ENCODE measurements at regions not wholly inside any gene's neighbourhood (a gene's known extent, or its start where the extent isn't known, plus 50 kb on each side); places are given as distances from the start of the nearest gene placed in this dataset.

DNA sequence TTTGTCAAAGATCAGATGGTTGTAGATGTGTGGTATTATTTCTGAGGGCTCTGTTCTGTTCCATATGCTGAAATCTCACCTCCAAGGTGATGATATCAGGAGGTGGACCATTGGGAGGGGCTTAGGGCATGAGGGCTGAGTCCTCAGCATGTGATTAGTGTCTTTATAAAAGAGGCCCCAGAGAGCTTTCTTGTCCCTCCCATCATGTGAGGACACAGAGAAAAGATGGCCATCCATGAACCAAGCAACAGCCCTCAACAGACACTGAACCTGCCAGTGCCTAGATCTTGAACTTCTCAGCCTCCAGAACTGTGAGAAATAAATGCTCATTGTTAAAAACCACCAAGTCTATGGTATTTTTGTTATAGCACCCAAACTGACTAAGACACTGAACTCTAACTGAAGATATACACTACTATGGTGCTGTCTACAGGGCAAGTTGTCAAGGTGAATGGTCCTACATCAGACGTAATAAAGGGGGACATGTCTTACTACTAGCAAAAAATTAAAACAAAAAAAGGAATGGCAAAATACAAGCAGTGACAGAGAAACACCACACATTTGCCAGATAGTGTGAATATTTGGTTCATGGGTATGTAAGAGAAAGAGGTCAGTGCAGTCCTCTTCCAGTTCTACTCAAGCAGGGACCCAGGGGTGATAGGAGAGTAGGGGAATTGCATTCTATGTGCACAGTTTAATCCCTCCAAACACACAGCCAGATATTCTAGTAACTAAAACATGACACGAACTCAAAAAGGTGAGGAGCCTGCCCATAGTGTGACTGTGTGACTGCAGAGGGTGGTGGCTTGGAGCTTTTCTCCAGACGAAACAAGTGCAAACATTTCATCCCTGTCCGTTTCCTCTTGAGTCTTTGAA is 164.4 kb upstream of the MYCN start:
- in situ Hi-C loops (cut with MboI; ENCODE audit: low sequenced_read_pairs in 4 of 4), result no loop called here
- H3K27me3 ChIP-seq, result no peaks in the 10 kb centered on the region

DNA sequence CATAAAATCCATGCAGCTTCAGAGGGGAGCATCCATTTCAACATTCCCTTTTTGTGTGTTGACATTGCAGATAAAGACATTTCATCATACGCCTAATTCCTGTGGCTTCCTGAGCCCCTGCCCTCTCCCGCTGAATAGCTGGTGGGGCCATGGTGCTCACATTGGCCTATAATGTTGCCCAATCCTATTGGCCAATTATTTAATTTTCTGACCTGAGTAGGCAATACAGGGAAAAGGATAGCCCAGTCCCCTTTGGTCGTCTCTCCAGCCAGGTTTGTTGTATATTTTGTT is 163.8 kb upstream of the MYCN start:
- Histone ChIP-seq H3K27me3 (no peaks in the 10 kb centered on the region), H3K4me3 (no peak overlapping the region), H3K9me3 (no peaks in the 10 kb centered on the region), H3K4me1 (no peaks in the 10 kb centered on the region), H3K36me3 (no peaks in the 10 kb centered on the region), H3K27ac (no peak overlapping the region)
- DNase-seq, result no peak
- intact Hi-C loops (cut with DNase I; ENCODE audit: low total_unique reads) (no loop called here), in situ Hi-C loops (cut with MboI; ENCODE audit: low sequenced_read_pairs in 4 of 4) (no loop called here)
- ATAC-seq, result no peak
- TF ChIP-seq, protein P1, sequence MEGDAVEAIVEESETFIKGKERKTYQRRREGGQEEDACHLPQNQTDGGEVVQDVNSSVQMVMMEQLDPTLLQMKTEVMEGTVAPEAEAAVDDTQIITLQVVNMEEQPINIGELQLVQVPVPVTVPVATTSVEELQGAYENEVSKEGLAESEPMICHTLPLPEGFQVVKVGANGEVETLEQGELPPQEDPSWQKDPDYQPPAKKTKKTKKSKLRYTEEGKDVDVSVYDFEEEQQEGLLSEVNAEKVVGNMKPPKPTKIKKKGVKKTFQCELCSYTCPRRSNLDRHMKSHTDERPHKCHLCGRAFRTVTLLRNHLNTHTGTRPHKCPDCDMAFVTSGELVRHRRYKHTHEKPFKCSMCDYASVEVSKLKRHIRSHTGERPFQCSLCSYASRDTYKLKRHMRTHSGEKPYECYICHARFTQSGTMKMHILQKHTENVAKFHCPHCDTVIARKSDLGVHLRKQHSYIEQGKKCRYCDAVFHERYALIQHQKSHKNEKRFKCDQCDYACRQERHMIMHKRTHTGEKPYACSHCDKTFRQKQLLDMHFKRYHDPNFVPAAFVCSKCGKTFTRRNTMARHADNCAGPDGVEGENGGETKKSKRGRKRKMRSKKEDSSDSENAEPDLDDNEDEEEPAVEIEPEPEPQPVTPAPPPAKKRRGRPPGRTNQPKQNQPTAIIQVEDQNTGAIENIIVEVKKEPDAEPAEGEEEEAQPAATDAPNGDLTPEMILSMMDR (IDR thresholded peaks at IDR 0.05 in 4 of 5, conservative IDR thresholded peaks at IDR 0.05 in 1 of 5), result no peak
- no peak for TF ChIP-seq POLR2A (IDR thresholded peaks at IDR 0.05)

More for the DNA sequence above, 164.4 kb upstream of the MYCN start:
- intact Hi-C loops (cut with DNase I; ENCODE audit: low total_unique reads), result no loop called here
- ATAC-seq (no peak), DNase-seq (no peak)
- TF ChIP-seq, protein P1 (IDR thresholded peaks at IDR 0.05 in 4 of 5, conservative IDR thresholded peaks at IDR 0.05 in 1 of 5), result no peak
- TF ChIP-seq POLR2A (IDR thresholded peaks at IDR 0.05), result no peak
- no peaks in the 10 kb centered on the region for H3K36me3 ChIP-seq
- no peak overlapping the region for H3K4me3 ChIP-seq
- no peak overlapping the region for H3K27ac ChIP-seq
- H3K4me1 ChIP-seq, result no peaks in the 10 kb centered on the region
- no peaks in the 10 kb centered on the region for H3K9me3 ChIP-seq

DNA sequence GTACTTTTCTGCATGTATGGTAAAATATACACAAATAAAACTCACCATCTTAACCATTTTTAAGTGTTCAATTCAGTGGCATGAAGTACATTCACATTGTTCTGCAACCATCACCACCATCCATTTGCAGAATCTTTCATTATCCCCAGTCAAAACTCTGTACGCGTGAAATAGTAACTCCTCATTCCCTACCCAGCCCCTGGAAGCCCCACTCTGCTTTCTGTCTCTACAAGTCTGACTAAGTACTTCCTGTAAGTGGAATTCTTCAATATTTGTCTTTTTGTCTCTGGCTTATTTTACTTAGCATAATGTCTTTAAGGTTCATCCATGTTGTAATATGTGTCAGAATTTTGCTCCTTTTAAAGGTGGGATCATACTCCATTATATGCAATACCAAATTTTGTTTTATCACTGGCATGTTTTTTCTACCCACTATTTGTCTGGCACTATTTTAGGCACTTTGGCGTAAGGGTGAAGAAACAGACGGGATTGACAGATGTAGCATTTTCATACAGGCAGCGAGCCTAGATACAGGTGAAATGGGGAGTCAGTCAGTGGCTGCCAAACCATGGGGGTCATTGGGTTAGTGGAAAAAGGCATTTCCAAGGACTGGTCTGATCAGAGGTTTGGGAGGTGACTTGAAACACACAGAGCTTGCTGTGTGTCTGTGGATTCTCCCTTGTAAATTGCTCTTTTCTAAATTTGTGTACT is 163.2 kb upstream of the MYCN start:
- Histone ChIP-seq H3K4me1 (no peaks in the 10 kb centered on the region), H3K27me3 (no peaks in the 10 kb centered on the region), H3K4me3 (no peak overlapping the region), H3K9me3 (no peaks in the 10 kb centered on the region), H3K27ac (no peak overlapping the region), H3K36me3 (no peaks in the 10 kb centered on the region)
- TF ChIP-seq POLR2A (IDR thresholded peaks at IDR 0.05), result no peak
- TF ChIP-seq, protein P1 (IDR thresholded peaks at IDR 0.05 in 4 of 5, conservative IDR thresholded peaks at IDR 0.05 in 1 of 5), result no peak
- DNase-seq (no peak), ATAC-seq (no peak)
- in situ Hi-C loops (cut with MboI; ENCODE audit: low sequenced_read_pairs in 4 of 4), result no loop called here
- intact Hi-C loops (cut with DNase I; ENCODE audit: low total_unique reads), result no loop called here

DNA sequence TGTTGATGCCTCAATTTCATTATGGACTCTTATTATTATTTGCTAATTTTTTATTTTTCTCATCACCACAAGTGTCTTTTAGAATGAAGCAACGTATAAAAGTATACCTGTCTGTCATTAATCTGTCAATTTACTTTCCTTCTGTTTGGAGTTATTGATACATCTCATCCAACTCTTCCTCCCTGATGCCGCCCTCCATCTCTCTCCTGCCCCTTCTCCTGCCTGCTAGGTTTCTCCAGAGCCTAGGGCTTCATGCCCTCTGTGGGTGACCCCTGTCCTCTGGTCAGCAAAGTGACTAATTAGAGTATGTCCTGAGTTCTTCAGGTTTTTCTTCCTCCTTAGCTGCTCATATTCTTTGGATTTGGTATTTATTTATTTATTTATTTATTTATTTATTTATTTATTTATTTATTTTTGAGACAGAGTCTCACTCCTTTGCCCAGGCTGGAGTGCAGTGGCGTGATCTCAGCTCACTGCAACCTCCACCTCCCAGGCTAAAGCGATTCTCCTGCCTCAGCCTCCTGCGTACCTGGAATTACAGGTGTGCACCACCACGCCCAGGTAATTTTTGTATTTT is 162.5 kb upstream of the MYCN start:
- no peaks in the 10 kb centered on the region for H3K9me3 ChIP-seq
- no peaks in the 10 kb centered on the region for H3K4me1 ChIP-seq
- no peak overlapping the region for H3K4me3 ChIP-seq
- ATAC-seq (no peak), DNase-seq (no peak)
- in situ Hi-C loops (cut with MboI; ENCODE audit: low sequenced_read_pairs in 4 of 4), result no loop called here
- H3K27me3 ChIP-seq, result no peaks in the 10 kb centered on the region
- intact Hi-C loops (cut with DNase I; ENCODE audit: low total_unique reads), result no loop called here
- H3K27ac ChIP-seq, result no peak overlapping the region
- H3K36me3 ChIP-seq, result no peaks in the 10 kb centered on the region
- TF ChIP-seq, protein P1 (IDR thresholded peaks at IDR 0.05 in 4 of 5, conservative IDR thresholded peaks at IDR 0.05 in 1 of 5), result no peak
- TF ChIP-seq POLR2A (IDR thresholded peaks at IDR 0.05), result no peak
